HEK293 (cell line): ENCODE measurements at regions not wholly inside any gene's neighbourhood (a gene's known extent, or its start where the extent isn't known, plus 50 kb on each side); places are given as distances from the start of the nearest gene placed in this dataset.

Experiments used
- TRIM28 ChIP-seq: IDR thresholded peaks from 2 replicates; pipeline ENCODE4 v1.6.1; 2011; ENCODE audit warnings: low read length, control low read depth, borderline replicate concordance
- ZEB2 ChIP-seq: fragments of 450-650 bp; formaldehyde crosslinking; IDR thresholded peaks from 2 replicates; pipeline ENCODE4 v1.5.1; 2016; ENCODE audit warnings: missing biosample characterization, missing genetic modification characterization
- ZNF629 ChIP-seq: fragments of 450-650 bp; formaldehyde crosslinking; IDR thresholded peaks from 2 replicates; pipeline ENCODE4 v1.5.1; 2017; ENCODE audit warnings: missing biosample characterization, missing genetic modification characterization
- TF ChIP-seq, protein P1 (sequence below): fragments of 450-650 bp; formaldehyde crosslinking; IDR thresholded peaks from 2 replicates; pipeline ENCODE4 v1.5.1; 2016; ENCODE audit warnings: missing biosample characterization, missing genetic modification characterization

DNA sequence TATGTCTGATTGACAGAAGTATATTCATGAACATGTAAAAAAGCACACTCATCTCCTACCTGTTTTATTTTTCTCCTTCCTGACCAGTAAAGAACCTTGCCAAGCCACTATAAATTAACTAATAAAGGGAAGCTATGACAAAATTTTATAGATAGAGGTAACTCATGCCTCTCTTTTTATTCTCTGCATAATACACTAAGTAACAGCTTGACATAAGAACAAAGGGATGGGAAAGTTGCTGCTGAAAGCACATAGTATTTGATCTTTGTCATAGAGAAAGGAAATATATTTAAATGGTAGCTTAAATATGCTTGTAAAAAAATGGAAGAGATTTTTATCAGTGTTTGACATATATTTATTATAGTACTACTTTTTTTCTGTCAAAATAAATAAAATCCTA, 1065.7 kb upstream of the CDH9 start:
- TF ChIP-seq, protein P1, sequence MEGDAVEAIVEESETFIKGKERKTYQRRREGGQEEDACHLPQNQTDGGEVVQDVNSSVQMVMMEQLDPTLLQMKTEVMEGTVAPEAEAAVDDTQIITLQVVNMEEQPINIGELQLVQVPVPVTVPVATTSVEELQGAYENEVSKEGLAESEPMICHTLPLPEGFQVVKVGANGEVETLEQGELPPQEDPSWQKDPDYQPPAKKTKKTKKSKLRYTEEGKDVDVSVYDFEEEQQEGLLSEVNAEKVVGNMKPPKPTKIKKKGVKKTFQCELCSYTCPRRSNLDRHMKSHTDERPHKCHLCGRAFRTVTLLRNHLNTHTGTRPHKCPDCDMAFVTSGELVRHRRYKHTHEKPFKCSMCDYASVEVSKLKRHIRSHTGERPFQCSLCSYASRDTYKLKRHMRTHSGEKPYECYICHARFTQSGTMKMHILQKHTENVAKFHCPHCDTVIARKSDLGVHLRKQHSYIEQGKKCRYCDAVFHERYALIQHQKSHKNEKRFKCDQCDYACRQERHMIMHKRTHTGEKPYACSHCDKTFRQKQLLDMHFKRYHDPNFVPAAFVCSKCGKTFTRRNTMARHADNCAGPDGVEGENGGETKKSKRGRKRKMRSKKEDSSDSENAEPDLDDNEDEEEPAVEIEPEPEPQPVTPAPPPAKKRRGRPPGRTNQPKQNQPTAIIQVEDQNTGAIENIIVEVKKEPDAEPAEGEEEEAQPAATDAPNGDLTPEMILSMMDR (tag by site-specific recombination), result no peak
- TF ChIP-seq TRIM28, result no peak
- no peak for TF ChIP-seq ZEB2 (tag by site-specific recombination)
- no peak for TF ChIP-seq ZNF629 (tag by site-specific recombination)
